Left ventricle myocardium inferior (tissue), 1 donor: ENCODE measurements at regions not wholly inside any gene's neighbourhood (a gene's known extent, or its start where the extent isn't known, plus 50 kb on each side); places are given as distances from the start of the nearest gene placed in this dataset.

Experiments
- DNase-seq: peaks from one replicate; pipeline ENCODE4 v3.0.0-alpha.2; 2020
- H3K27ac ChIP-seq: fragments of 200-600 bp; replicated peaks from 2 replicates; pipeline ENCODE4 v1.8.0; 2021
- H3K27me3 ChIP-seq: fragments of 200-600 bp; 2 replicates; pipeline ENCODE4 v1.8.0; 2021; ENCODE audit warnings: low read depth
- H3K36me3 ChIP-seq: fragments of 200-600 bp; 2 replicates; pipeline ENCODE4 v1.8.0; 2021
- H3K4me1 ChIP-seq: fragments of 200-600 bp; 2 replicates; pipeline ENCODE4 v1.8.0; 2021
- H3K4me3 ChIP-seq: fragments of 200-600 bp; 2 replicates; pipeline ENCODE4 v1.8.0; 2021; ENCODE audit warnings: mild to moderate bottlenecking, moderate library complexity
- H3K9me3 ChIP-seq: fragments of 200-600 bp; replicated peaks from 2 replicates; pipeline ENCODE4 v1.8.0; 2021
- intact Hi-C: fragments of 100-400 bp; cut with micrococcal nuclease; formaldehyde crosslinking; loops from one replicate; pipeline ENCODE4 v1.11.0; 2022
- TF ChIP-seq, protein P1 (sequence below): fragments of 200-600 bp; IDR thresholded peaks from 2 replicates; pipeline ENCODE4 v1.8.0; 2021; ENCODE audit warnings: antibody characterized with exemption, mild to moderate bottlenecking, borderline replicate concordance
- donor health status: DM: no; HTN: yes; CAD: no; lungs with severe emphysema.

GRCh38 chr7:113175525-113176104 is 57.3 kb upstream of the SMIM30 start:
- Histone ChIP-seq H3K9me3 (no peaks in the 10 kb centered on the region), H3K27ac (no peak overlapping the region), H3K27me3 (no peaks in the 10 kb centered on the region), H3K36me3 (no peaks in the 10 kb centered on the region), H3K4me1 (no peaks in the 10 kb centered on the region), H3K4me3 (no peak overlapping the region)
- TF ChIP-seq, protein P1, sequence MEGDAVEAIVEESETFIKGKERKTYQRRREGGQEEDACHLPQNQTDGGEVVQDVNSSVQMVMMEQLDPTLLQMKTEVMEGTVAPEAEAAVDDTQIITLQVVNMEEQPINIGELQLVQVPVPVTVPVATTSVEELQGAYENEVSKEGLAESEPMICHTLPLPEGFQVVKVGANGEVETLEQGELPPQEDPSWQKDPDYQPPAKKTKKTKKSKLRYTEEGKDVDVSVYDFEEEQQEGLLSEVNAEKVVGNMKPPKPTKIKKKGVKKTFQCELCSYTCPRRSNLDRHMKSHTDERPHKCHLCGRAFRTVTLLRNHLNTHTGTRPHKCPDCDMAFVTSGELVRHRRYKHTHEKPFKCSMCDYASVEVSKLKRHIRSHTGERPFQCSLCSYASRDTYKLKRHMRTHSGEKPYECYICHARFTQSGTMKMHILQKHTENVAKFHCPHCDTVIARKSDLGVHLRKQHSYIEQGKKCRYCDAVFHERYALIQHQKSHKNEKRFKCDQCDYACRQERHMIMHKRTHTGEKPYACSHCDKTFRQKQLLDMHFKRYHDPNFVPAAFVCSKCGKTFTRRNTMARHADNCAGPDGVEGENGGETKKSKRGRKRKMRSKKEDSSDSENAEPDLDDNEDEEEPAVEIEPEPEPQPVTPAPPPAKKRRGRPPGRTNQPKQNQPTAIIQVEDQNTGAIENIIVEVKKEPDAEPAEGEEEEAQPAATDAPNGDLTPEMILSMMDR, result no peak
- intact Hi-C loops, result no loop called here
- DNase-seq, result no peak

GRCh38 chr7:113172726-113173125 is 54.4 kb upstream of the SMIM30 start:
- intact Hi-C loops, result no loop called here
- no peak for DNase-seq
- TF ChIP-seq, protein P1, result no peak

DNA sequence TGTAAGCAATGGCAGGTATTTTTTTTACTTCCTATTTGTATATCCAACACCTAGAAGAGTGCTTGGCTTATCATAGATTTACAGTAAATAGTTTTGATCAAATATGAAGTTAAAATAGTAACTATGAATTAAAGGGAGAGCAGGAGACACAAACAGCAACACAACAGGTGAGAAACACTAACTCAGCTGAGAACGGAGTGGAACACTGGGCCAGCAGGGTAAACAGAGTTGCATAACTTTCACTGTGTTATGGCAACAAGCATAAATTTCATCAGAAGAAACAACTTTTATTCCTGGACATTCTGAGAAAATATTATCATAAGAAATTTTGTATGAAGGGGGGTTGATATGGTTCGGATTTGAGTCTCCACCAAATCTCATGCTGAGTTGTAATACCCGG is 52.2 kb upstream of the SMIM30 start:
- H3K27ac ChIP-seq, result no peak overlapping the region
- TF ChIP-seq, protein P1, result no peak
- no peak for DNase-seq
- intact Hi-C loops, result no loop called here
- no peaks in the 10 kb centered on the region for H3K27me3 ChIP-seq
- H3K4me3 ChIP-seq, result no peak overlapping the region
- H3K36me3 ChIP-seq, result no peaks in the 10 kb centered on the region
- H3K9me3 ChIP-seq, result no peaks in the 10 kb centered on the region
- no peaks in the 10 kb centered on the region for H3K4me1 ChIP-seq

More at GRCh38 chr7:113172726-113173125, 54.4 kb upstream of the SMIM30 start:
- no peak overlapping the region for H3K4me3 ChIP-seq
- no peaks in the 10 kb centered on the region for H3K9me3 ChIP-seq
- H3K27me3 ChIP-seq, result no peaks in the 10 kb centered on the region
- no peaks in the 10 kb centered on the region for H3K4me1 ChIP-seq
- no peaks in the 10 kb centered on the region for H3K36me3 ChIP-seq
- no peak overlapping the region for H3K27ac ChIP-seq
